Adrenal gland (tissue), 5 donors: ENCODE measurements at regions not wholly inside any gene's neighbourhood (a gene's known extent, or its start where the extent isn't known, plus 50 kb on each side); places are given as distances from the start of the nearest gene placed in this dataset.

Experiments used
- CTCF ChIP-seq, 6 experiments: fragments of 450-650 bp in 4 of 6; fragments of 200-600 bp in 2 of 6; sonication (generic) in 1 of 6; IDR thresholded peaks; 1 replicate in 5 of 6; 2 replicates in 1 of 6; pipeline versions ENCODE4 v1.5.1 to v1.8.0; 2016 to 2021; ENCODE audit warnings: antibody characterized with exemption in 6 of 6, mild to moderate bottlenecking in 2 of 6, moderate library complexity in 1 of 6
- POLR2A ChIP-seq, 2 donors: fragments of 450-650 bp; IDR thresholded peaks; one replicate each; pipeline ENCODE4 v1.6.1; 2017; ENCODE audit warnings: antibody characterized with exemption in 2 of 2, mild to moderate bottlenecking in 2 of 2, moderate library complexity in 1 of 2
- donor health status: DM: no; HTN: no; CAD: no.

- peak in 2 of 6 experiments; percentile 16 to 31 for TF ChIP-seq CTCF (IDR thresholded peaks at IDR 0.05)
- TF ChIP-seq POLR2A (IDR thresholded peaks at IDR 0.05): peak in 1 of 2 donors; percentile 34
These were observed 400.9 kb downstream of the SHQ1 start for GRCh38 chr3:72447059-72447946.
